ENCODE measurements at regions not wholly inside any gene's neighbourhood (a gene's known extent, or its start where the extent isn't known, plus 50 kb on each side); places are given as distances from the start of the nearest gene placed in this dataset.

- Mint-ChIP-seq H3K27me3 (peaks cover 1% of the 10 kb centered on the region), H3K4me1 (no peaks in the 10 kb centered on the region), H3K4me3 (no peak overlapping the region), H3K27ac (no peak overlapping the region), H3K9me3 (ENCODE audit: insufficient read depth) (no peaks in the 10 kb centered on the region)
- ChIA-PET CTCF (no interaction called here), POLR2A (no interaction called here)
- ATAC-seq (ENCODE audit: low read depth) (no peak), DNase-seq (no peak)
- H3K4me2 ChIP-seq (replicated peaks; ENCODE audit: low read depth, low read length, poor library complexity, severe bottlenecking), result no peak overlapping the region
- peaks cover 0 to 12% (median 0%) of the 10 kb centered on the region in 3 donors for H3K9me3 ChIP-seq (ENCODE audit: control extremely low read depth in 1 of 3, control insufficient read depth in 2 of 3, insufficient read depth in 1 of 3, low read length in 2 of 3)
- intact Hi-C loops (cut with micrococcal nuclease), result no loop called here
- no peak overlapping the region for H3K27ac ChIP-seq (ENCODE audit: low read length in 2 of 2)
- TF ChIP-seq CTCF (IDR thresholded peaks at IDR 0.05), result no peak
- no peak for TF ChIP-seq EZH2 (IDR thresholded peaks at IDR 0.05; ENCODE audit: borderline replicate concordance, insufficient read depth, low read depth, low read length, poor library complexity, severe bottlenecking)
- H3K27me3 ChIP-seq (replicated peaks in 1 of 4; ENCODE audit: control extremely low read depth in 1 of 4, control insufficient read depth in 3 of 4, insufficient read depth in 4 of 4, low read length in 3 of 4), result no peaks in the 10 kb centered on the region
- WGBS (ENCODE audit: insufficient coverage), result 92% methylated on average over 3 of the region's 5 CpGs
- no peaks in the 10 kb centered on the region for H4K20me1 ChIP-seq (ENCODE audit: control insufficient read depth, insufficient read depth, low read length, poor library complexity, severe bottlenecking)
- no peaks in the 10 kb centered on the region for H3K36me3 ChIP-seq (replicated peaks in 1 of 2; ENCODE audit: control extremely low read depth in 1 of 2, control insufficient read depth in 1 of 2, extremely low read depth in 1 of 2, insufficient read depth in 2 of 2, low read length in 1 of 2)
- H3K4me3 ChIP-seq (ENCODE audit: control extremely low read depth in 1 of 5, extremely low read depth in 1 of 5, insufficient read depth in 1 of 5, low read depth in 2 of 5, low read length in 4 of 5), result no peak overlapping the region
- H3K9ac ChIP-seq (ENCODE audit: low read length), result no peak overlapping the region
- no peak overlapping the region for H2AFZ ChIP-seq (ENCODE audit: insufficient read depth, low read depth, low read length, poor library complexity, severe bottlenecking)
- no peaks in the 10 kb centered on the region for H3K79me2 ChIP-seq (ENCODE audit: control insufficient read depth, insufficient read depth, low read length)
- no peaks in the 10 kb centered on the region for H3K4me1 ChIP-seq (ENCODE audit: control insufficient read depth in 2 of 2, insufficient read depth in 2 of 2, low read length in 2 of 2)
These were observed 136.6 kb downstream of the MYCN start for GRCh38 chr2:16076911-16077310.

DNA sequence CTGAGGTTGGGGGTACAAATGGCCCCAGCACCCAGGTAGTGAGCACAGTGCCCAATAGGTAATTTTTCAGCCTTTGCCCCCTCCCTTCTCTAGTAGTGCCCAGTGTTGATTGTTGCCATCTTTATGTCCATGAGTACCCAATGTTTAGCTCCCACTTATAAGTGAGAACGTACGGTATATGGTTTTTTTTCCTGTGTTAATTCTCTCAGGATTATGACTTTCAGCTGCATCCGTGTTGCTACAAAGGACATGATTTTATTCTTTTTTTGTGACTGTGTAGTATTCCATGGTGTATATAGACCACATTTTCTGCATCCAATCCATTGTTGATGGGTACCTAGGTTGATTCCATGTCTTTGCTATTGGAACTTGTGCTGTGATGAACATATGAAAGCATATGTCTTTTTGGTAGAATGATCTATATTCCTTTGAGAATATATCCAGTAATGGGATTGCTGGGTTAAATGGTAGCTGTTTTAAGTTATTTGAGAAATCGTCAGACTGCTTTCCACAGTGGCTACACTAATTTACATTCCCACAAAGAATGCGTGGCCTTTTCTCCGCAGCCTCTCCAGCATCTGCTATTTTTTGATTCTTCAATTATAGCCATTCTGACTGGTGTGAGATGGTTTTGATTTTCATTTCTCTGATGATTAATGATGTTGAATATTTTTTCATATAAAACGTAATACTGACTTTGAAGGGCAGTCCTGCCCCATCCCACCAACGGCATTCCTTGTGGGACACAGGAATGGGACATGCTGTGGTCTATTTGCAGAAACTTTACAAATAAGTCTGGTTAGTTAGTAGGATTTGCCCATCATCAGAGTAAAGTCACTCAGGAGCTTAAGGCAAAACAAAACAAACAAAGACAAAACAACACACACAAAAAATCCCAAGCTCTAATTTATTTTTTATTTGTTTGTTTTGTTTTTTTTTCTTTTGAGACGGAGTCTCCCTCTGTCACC lies 135.0 kb downstream of the MYCN start:
- no peaks in the 10 kb centered on the region for H3K27me3 Mint-ChIP-seq
- Histone ChIP-seq H3K4me1 (ENCODE audit: control insufficient read depth in 2 of 2, insufficient read depth in 2 of 2, low read length in 2 of 2) (no peaks in the 10 kb centered on the region), H2AFZ (ENCODE audit: insufficient read depth, low read depth, low read length, poor library complexity, severe bottlenecking) (no peak overlapping the region), H3K27ac (ENCODE audit: low read length in 2 of 2) (no peak overlapping the region), H3K4me2 (replicated peaks; ENCODE audit: low read depth, low read length, poor library complexity, severe bottlenecking) (no peak overlapping the region), H3K36me3 (replicated peaks in 1 of 2; ENCODE audit: control extremely low read depth in 1 of 2, control insufficient read depth in 1 of 2, extremely low read depth in 1 of 2, insufficient read depth in 2 of 2, low read length in 1 of 2) (no peaks in the 10 kb centered on the region), H3K27me3 (replicated peaks in 1 of 4; ENCODE audit: control extremely low read depth in 1 of 4, control insufficient read depth in 3 of 4, insufficient read depth in 4 of 4, low read length in 3 of 4) (no peaks in the 10 kb centered on the region), H3K4me3 (ENCODE audit: control extremely low read depth in 1 of 5, extremely low read depth in 1 of 5, insufficient read depth in 1 of 5, low read depth in 2 of 5, low read length in 4 of 5) (no peak overlapping the region), H3K9me3 (ENCODE audit: control extremely low read depth in 1 of 3, control insufficient read depth in 2 of 3, insufficient read depth in 1 of 3, low read length in 2 of 3) (peaks cover 0 to 12% (median 0%) of the 10 kb centered on the region in 3 donors), H3K9ac (ENCODE audit: low read length) (no peak overlapping the region), H4K20me1 (ENCODE audit: control insufficient read depth, insufficient read depth, low read length, poor library complexity, severe bottlenecking) (no peaks in the 10 kb centered on the region), H3K79me2 (ENCODE audit: control insufficient read depth, insufficient read depth, low read length) (no peaks in the 10 kb centered on the region)
- ATAC-seq (ENCODE audit: low read depth) (no peak), DNase-seq (no peak)
- ChIA-PET CTCF (no interaction called here), POLR2A (no interaction called here)
- intact Hi-C loops (cut with micrococcal nuclease), result no loop called here
- no peak overlapping the region for H3K27ac Mint-ChIP-seq
- no CpG with 5 or more reads among the region's 9 CpGs for WGBS (ENCODE audit: insufficient coverage)
- no peaks in the 10 kb centered on the region for H3K4me1 Mint-ChIP-seq
- no peak for TF ChIP-seq CTCF (IDR thresholded peaks at IDR 0.05)
- no peak for TF ChIP-seq EZH2 (IDR thresholded peaks at IDR 0.05; ENCODE audit: borderline replicate concordance, insufficient read depth, low read depth, low read length, poor library complexity, severe bottlenecking)
- H3K4me3 Mint-ChIP-seq, result no peak overlapping the region
- H3K9me3 Mint-ChIP-seq (ENCODE audit: insufficient read depth), result no peaks in the 10 kb centered on the region

Measured in B cell (primary cell).